Neural progenitor cell (in vitro differentiated cells): ENCODE measurements at regions not wholly inside any gene's neighbourhood (a gene's known extent, or its start where the extent isn't known, plus 50 kb on each side); places are given as distances from the start of the nearest gene placed in this dataset.

ENCODE experiments used
- DNase-seq: peaks from one replicate; pipeline ENCODE4 v3.0.0-alpha.2; 2016; ENCODE audit warnings: low spot score
- H2AFZ ChIP-seq: fragments of 200-600 bp; sonication (generic); replicated peaks from 2 replicates; pipeline ENCODE4 v1.6.1; 2016; ENCODE audit warnings: antibody characterized with exemption
- H3F3A ChIP-seq: fragments of 200-600 bp; sonication (generic); 2 replicates; pipeline ENCODE4 v1.6.1; 2016; ENCODE audit warnings: antibody characterized with exemption, low read depth
- H3K27ac ChIP-seq: fragments of 200-600 bp; sonication (generic); 2 replicates; pipeline ENCODE4 v1.5.1; 2016; ENCODE audit warnings: mild to moderate bottlenecking
- H3K27me3 ChIP-seq: fragments of 200-600 bp; sonication (generic); 2 replicates; pipeline ENCODE4 v1.6.1; 2016; ENCODE audit warnings: mild to moderate bottlenecking, moderate library complexity
- H3K36me3 ChIP-seq: fragments of 200-600 bp; sonication (generic); 2 replicates; pipeline ENCODE4 v1.5.1; 2016
- H3K4me1 ChIP-seq: fragments of 200-600 bp; sonication (generic); 2 replicates; pipeline ENCODE4 v1.6.1; 2016; ENCODE audit warnings: mixed run types
- H3K4me2 ChIP-seq: fragments of 200-600 bp; sonication (generic); 2 replicates; pipeline ENCODE4 v1.6.1; 2016
- H3K4me3 ChIP-seq: fragments of 200-600 bp; sonication (generic); 2 replicates; pipeline ENCODE4 v1.5.1; 2016
- H3K79me2 ChIP-seq: fragments of 200-600 bp; sonication (generic); 2 replicates; pipeline ENCODE4 v1.6.1; 2016; ENCODE audit warnings: low read depth
- H3K9ac ChIP-seq: fragments of 200-600 bp; sonication (generic); 2 replicates; pipeline ENCODE4 v1.6.1; 2016
- H3K9me3 ChIP-seq: fragments of 200-600 bp; sonication (generic); 2 replicates; pipeline ENCODE4 v1.5.1; 2016; ENCODE audit warnings: low read depth
- H4K20me1 ChIP-seq: fragments of 200-600 bp; sonication (generic); 2 replicates; pipeline ENCODE4 v1.6.1; 2016; ENCODE audit warnings: low read depth
- H3K27ac Mint-ChIP-seq: 3 replicates; pipeline ENCODE4 v1.8.0; 2021; ENCODE audit warnings: mixed read lengths
- H3K27me3 Mint-ChIP-seq: 2 replicates; pipeline ENCODE4 v1.8.0; 2022; ENCODE audit warnings: low read depth, mild to moderate bottlenecking, inconsistent platforms, moderate library complexity, mixed read lengths; ENCODE audit not compliant: insufficient read depth
- H3K36me3 Mint-ChIP-seq: 3 replicates; pipeline ENCODE4 v1.8.0; 2021; ENCODE audit warnings: mixed read lengths
- H3K4me1 Mint-ChIP-seq: 3 replicates; pipeline ENCODE4 v1.8.0; 2021; ENCODE audit warnings: mixed read lengths
- H3K4me3 Mint-ChIP-seq: 3 replicates; pipeline ENCODE4 v1.8.0; 2021; ENCODE audit warnings: mild to moderate bottlenecking, moderate library complexity, mixed read lengths
- H3K9me3 Mint-ChIP-seq: 3 replicates; pipeline ENCODE4 v1.8.0; 2020; ENCODE audit warnings: mixed read lengths
- EZH2 ChIP-seq: fragments of 200-600 bp; sonication (generic); IDR thresholded peaks from 2 replicates; pipeline ENCODE4 v1.6.1; 2017; ENCODE audit warnings: antibody characterized with exemption, mild to moderate bottlenecking, moderate library complexity
- EZH2phosphoT487 ChIP-seq: fragments of 200-600 bp; sonication (generic); IDR thresholded peaks from 2 replicates; pipeline ENCODE4 v1.6.1; 2017; ENCODE audit warnings: antibody characterized with exemption
- TF ChIP-seq, protein P1 (sequence below): fragments of 200-600 bp; sonication (generic); IDR thresholded peaks from 2 replicates; pipeline ENCODE4 v1.5.1; 2017; ENCODE audit warnings: antibody characterized with exemption, mild to moderate bottlenecking

GRCh38 chr15:61500523-61500922 is 271.4 kb upstream of the RORA start:
- H3K4me1 Mint-ChIP-seq, result peaks cover 17% of the 10 kb centered on the region
- no peaks in the 10 kb centered on the region for H3K9me3 Mint-ChIP-seq
- Histone ChIP-seq H3F3A (no peaks in the 10 kb centered on the region), H3K4me3 (no peak overlapping the region), H3K4me1 (no peaks in the 10 kb centered on the region), H2AFZ (no peak overlapping the region), H3K36me3 (no peaks in the 10 kb centered on the region), H4K20me1 (no peaks in the 10 kb centered on the region), H3K27ac (no peak overlapping the region), H3K79me2 (no peaks in the 10 kb centered on the region), H3K4me2 (no peak overlapping the region), H3K9ac (no peak overlapping the region), H3K9me3 (no peaks in the 10 kb centered on the region), H3K27me3 (no peaks in the 10 kb centered on the region)
- H3K36me3 Mint-ChIP-seq, result no peaks in the 10 kb centered on the region
- no peak overlapping the region for H3K4me3 Mint-ChIP-seq
- no peaks in the 10 kb centered on the region for H3K27me3 Mint-ChIP-seq
- no peak for TF ChIP-seq EZH2phosphoT487
- TF ChIP-seq, protein P1, sequence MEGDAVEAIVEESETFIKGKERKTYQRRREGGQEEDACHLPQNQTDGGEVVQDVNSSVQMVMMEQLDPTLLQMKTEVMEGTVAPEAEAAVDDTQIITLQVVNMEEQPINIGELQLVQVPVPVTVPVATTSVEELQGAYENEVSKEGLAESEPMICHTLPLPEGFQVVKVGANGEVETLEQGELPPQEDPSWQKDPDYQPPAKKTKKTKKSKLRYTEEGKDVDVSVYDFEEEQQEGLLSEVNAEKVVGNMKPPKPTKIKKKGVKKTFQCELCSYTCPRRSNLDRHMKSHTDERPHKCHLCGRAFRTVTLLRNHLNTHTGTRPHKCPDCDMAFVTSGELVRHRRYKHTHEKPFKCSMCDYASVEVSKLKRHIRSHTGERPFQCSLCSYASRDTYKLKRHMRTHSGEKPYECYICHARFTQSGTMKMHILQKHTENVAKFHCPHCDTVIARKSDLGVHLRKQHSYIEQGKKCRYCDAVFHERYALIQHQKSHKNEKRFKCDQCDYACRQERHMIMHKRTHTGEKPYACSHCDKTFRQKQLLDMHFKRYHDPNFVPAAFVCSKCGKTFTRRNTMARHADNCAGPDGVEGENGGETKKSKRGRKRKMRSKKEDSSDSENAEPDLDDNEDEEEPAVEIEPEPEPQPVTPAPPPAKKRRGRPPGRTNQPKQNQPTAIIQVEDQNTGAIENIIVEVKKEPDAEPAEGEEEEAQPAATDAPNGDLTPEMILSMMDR, result no peak
- no peak for TF ChIP-seq EZH2
- DNase-seq, result no peak
- H3K27ac Mint-ChIP-seq, result no peak overlapping the region

- no peak overlapping the region for H3K27ac Mint-ChIP-seq
- TF ChIP-seq, protein P1, result no peak
- TF ChIP-seq EZH2phosphoT487, result no peak
- TF ChIP-seq EZH2, result no peak
Measured at GRCh38 chr15:61499376-61499775, 270.3 kb upstream of the RORA start.

DNA sequence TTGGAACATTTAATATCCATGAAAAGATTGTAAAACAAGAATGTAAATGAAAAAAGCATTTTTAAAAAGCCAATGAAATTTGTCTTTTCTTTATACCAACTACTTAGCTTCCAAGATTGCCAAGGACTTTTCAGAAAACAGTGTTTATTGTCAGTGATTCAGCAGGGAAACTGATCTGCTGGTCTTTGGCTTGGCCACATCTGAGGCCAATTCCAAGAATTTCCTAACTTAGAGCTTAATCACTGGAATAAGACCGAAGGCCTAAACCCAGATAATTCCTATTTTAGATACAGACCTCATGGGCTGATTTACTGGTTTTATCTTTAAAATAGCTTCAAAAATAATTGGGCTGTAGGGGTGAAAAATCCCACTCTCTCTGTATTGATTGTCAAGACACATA is 260.5 kb upstream of the RORA start:
- Histone ChIP-seq H3K4me1 (no peaks in the 10 kb centered on the region), H2AFZ (no peak overlapping the region), H3K9ac (no peak overlapping the region), H3K27me3 (no peaks in the 10 kb centered on the region), H3K4me2 (no peak overlapping the region), H3K9me3 (no peaks in the 10 kb centered on the region), H3K36me3 (no peaks in the 10 kb centered on the region), H3K4me3 (no peak overlapping the region), H3K79me2 (no peaks in the 10 kb centered on the region), H3K27ac (no peak overlapping the region), H4K20me1 (no peaks in the 10 kb centered on the region), H3F3A (no peaks in the 10 kb centered on the region)
- Mint-ChIP-seq H3K4me1 (no peaks in the 10 kb centered on the region), H3K9me3 (no peaks in the 10 kb centered on the region), H3K27me3 (no peaks in the 10 kb centered on the region), H3K36me3 (no peaks in the 10 kb centered on the region), H3K27ac (no peak overlapping the region), H3K4me3 (no peak overlapping the region)
- TF ChIP-seq, protein P1, result no peak
- TF ChIP-seq EZH2phosphoT487, result no peak
- TF ChIP-seq EZH2, result no peak
- DNase-seq, result no peak

More at GRCh38 chr15:61499376-61499775, 270.3 kb upstream of the RORA start:
- Mint-ChIP-seq H3K36me3 (no peaks in the 10 kb centered on the region), H3K4me1 (peaks cover 17% of the 10 kb centered on the region), H3K9me3 (no peaks in the 10 kb centered on the region), H3K4me3 (no peak overlapping the region), H3K27me3 (no peaks in the 10 kb centered on the region)
- Histone ChIP-seq H3K27me3 (no peaks in the 10 kb centered on the region), H3K79me2 (no peaks in the 10 kb centered on the region), H2AFZ (no peak overlapping the region), H3K9ac (no peak overlapping the region), H3K4me1 (no peaks in the 10 kb centered on the region), H4K20me1 (no peaks in the 10 kb centered on the region), H3K4me2 (no peak overlapping the region), H3K9me3 (no peaks in the 10 kb centered on the region), H3K36me3 (no peaks in the 10 kb centered on the region), H3K4me3 (no peak overlapping the region), H3K27ac (no peak overlapping the region), H3F3A (no peaks in the 10 kb centered on the region)
- DNase-seq, result no peak

- no peak overlapping the region for H3K27ac Mint-ChIP-seq
- DNase-seq, result no peak
- no peak overlapping the region for H3K4me2 ChIP-seq
Measured at GRCh38 chr15:61483599-61483998, 254.5 kb upstream of the RORA start.

More at GRCh38 chr15:61483599-61483998, 254.5 kb upstream of the RORA start:
- Histone ChIP-seq H3K9ac (no peak overlapping the region), H2AFZ (no peak overlapping the region), H3K36me3 (no peaks in the 10 kb centered on the region), H4K20me1 (no peaks in the 10 kb centered on the region), H3K9me3 (no peaks in the 10 kb centered on the region), H3K27me3 (no peaks in the 10 kb centered on the region), H3K4me3 (no peak overlapping the region), H3F3A (no peaks in the 10 kb centered on the region), H3K4me1 (no peaks in the 10 kb centered on the region), H3K27ac (no peak overlapping the region), H3K79me2 (no peaks in the 10 kb centered on the region)
- Mint-ChIP-seq H3K27me3 (peaks cover 2% of the 10 kb centered on the region), H3K4me1 (peaks cover 7% of the 10 kb centered on the region), H3K9me3 (no peaks in the 10 kb centered on the region), H3K4me3 (no peak overlapping the region), H3K36me3 (no peaks in the 10 kb centered on the region)
- TF ChIP-seq, protein P1, result no peak
- TF ChIP-seq EZH2phosphoT487, result no peak
- TF ChIP-seq EZH2, result no peak
